ENCODE measurements at regions not wholly inside any gene's neighbourhood (a gene's known extent, or its start where the extent isn't known, plus 50 kb on each side); places are given as distances from the start of the nearest gene placed in this dataset.

GRCh38 chr2:7607441-7608173 lies 690.4 kb downstream of the RNF144A start:
- TF ChIP-seq CTCF (IDR thresholded peaks at IDR 0.05; ENCODE audit: low read depth, low read length, poor library complexity, severe bottlenecking) (no peak), EZH2phosphoT487 (IDR thresholded peaks at IDR 0.05; ENCODE audit: borderline replicate concordance, low read length) (no peak)

Data from DOHH2 (cell line).